Endothelial cell of umbilical vein (primary cell): ENCODE measurements at regions not wholly inside any gene's neighbourhood (a gene's known extent, or its start where the extent isn't known, plus 50 kb on each side); places are given as distances from the start of the nearest gene placed in this dataset.

Source experiments
- BruUV-seq: library from RNA; stranded (reverse); fragments of 400-500 nt; replicated peaks from 2 replicates; lab custom pipeline; 2021; lab: Mats Ljungman, UMichigan
- CTCF ChIA-PET: fragments of 300-600, 350-600 bp; sonication (Branson Sonifier 250); formaldehyde crosslinking; loops from one replicate; lab custom pipeline; 2021; ENCODE audit warnings: antibody characterized with exemption, inconsistent platforms; lab: Charles Lee
- POLR2A ChIA-PET: fragments of 300-600, 350-600 bp; sonication (Branson Sonifier 250); formaldehyde crosslinking; loops from one replicate; lab custom pipeline; 2021; ENCODE audit warnings: antibody characterized with exemption, inconsistent platforms; lab: Charles Lee
- DNase-seq: peaks from one replicate; pipeline ENCODE4 v3.0.0-alpha.2; 2011; ENCODE audit warnings: low read depth, low spot score
- FAIRE-seq: peaks from 2 replicates; lab custom pipeline; 2011; peaks lifted over from hg19 to GRCh38; lab: Jason Lieb, UNC
- H2AFZ ChIP-seq: 2 replicates; pipeline ENCODE4 v1.6.0; 2012; ENCODE audit warnings: low read depth, low read length, control low read depth, inconsistent platforms
- H3K27ac ChIP-seq: 2 replicates; pipeline ENCODE4 v1.5.1; 2011; ENCODE audit warnings: low read depth, mild to moderate bottlenecking, control low read depth, low read length, moderate library complexity; ENCODE audit not compliant: insufficient read depth
- H3K27me3 ChIP-seq, 2 experiments: 2 replicates each; pipeline versions ENCODE4 v1.6.0 to v1.6.1; 2011; ENCODE audit warnings: low read length in 2 of 2, mixed read lengths in 1 of 2; ENCODE audit not compliant: control insufficient read depth in 2 of 2, insufficient read depth in 2 of 2
- H3K36me3 ChIP-seq, 2 experiments: 2 replicates in 1 of 2; 3 replicates in 1 of 2; pipeline ENCODE4 v1.5.1; 2011; ENCODE audit warnings: low read length in 2 of 2, mild to moderate bottlenecking in 1 of 2, moderate library complexity in 1 of 2; ENCODE audit not compliant: control insufficient read depth in 2 of 2, insufficient read depth in 2 of 2; ENCODE audit errors: extremely low read depth in 1 of 2
- H3K4me1 ChIP-seq: 3 replicates; pipeline ENCODE4 v1.5.1; 2011; ENCODE audit warnings: mild to moderate bottlenecking, low read length; ENCODE audit not compliant: control insufficient read depth, insufficient read depth; ENCODE audit errors: extremely low read depth
- H3K4me2 ChIP-seq: 2 replicates; pipeline ENCODE4 v1.6.1; 2011; ENCODE audit warnings: low read length, control low read depth, mixed read lengths; ENCODE audit not compliant: insufficient read depth
- H3K4me3 ChIP-seq, 3 experiments: fragments of 200-600 bp in 1 of 3; sonication (generic), shearing (Covaris generic) in 1 of 3; replicated peaks in 1 of 3; 2 replicates each; pipeline ENCODE4 v1.5.1; 2011 to 2016; ENCODE audit warnings: control low read depth in 3 of 3, low read length in 3 of 3, mild to moderate bottlenecking in 2 of 3, inconsistent platforms in 1 of 3, low read depth in 1 of 3, moderate library complexity in 1 of 3; ENCODE audit not compliant: insufficient read depth in 1 of 3
- H3K79me2 ChIP-seq: 2 replicates; pipeline ENCODE4 v1.6.0; 2012; ENCODE audit warnings: low read length, inconsistent platforms; ENCODE audit not compliant: control insufficient read depth, insufficient read depth
- H3K9ac ChIP-seq: replicated peaks from 2 replicates; pipeline ENCODE3; 2011; ENCODE audit warnings: low read length, control low read depth; ENCODE audit not compliant: insufficient read depth; ENCODE audit errors: extremely low read depth
- H3K9me1 ChIP-seq: replicated peaks from 3 replicates; pipeline ENCODE4 v1.6.0; 2011; ENCODE audit warnings: mild to moderate bottlenecking, low read length; ENCODE audit not compliant: control insufficient read depth, insufficient read depth; ENCODE audit errors: extremely low read depth
- H3K9me3 ChIP-seq: replicated peaks from 2 replicates; pipeline ENCODE4 v1.5.1; 2012; ENCODE audit warnings: low read length, inconsistent platforms; ENCODE audit not compliant: control insufficient read depth, insufficient read depth
- H4K20me1 ChIP-seq: replicated peaks from 2 replicates; pipeline ENCODE3; 2011; ENCODE audit warnings: mild to moderate bottlenecking, low read length; ENCODE audit not compliant: control insufficient read depth, insufficient read depth; ENCODE audit errors: extremely low read depth
- CTCF ChIP-seq, 2 donors: IDR thresholded peaks; 1 replicate in 1 of 2; 2 replicates in 1 of 2; pipeline ENCODE4 v1.5.1; 2011; ENCODE audit warnings: low read length in 2 of 2, mild to moderate bottlenecking in 2 of 2, moderate library complexity in 2 of 2, control low read depth in 1 of 2, inconsistent platforms in 1 of 2, low read depth in 1 of 2; ENCODE audit not compliant: insufficient read depth in 1 of 2; ENCODE audit errors: extremely low read depth in 1 of 2
- EZH2 ChIP-seq: IDR thresholded peaks from 2 replicates; pipeline ENCODE4 v1.6.1; 2012; ENCODE audit warnings: borderline replicate concordance, low read depth, mild to moderate bottlenecking, moderate library complexity, low read length, inconsistent platforms; ENCODE audit not compliant: severe bottlenecking
- FOS ChIP-seq: IDR thresholded peaks from 2 replicates; pipeline ENCODE4 v1.6.1; 2011; ENCODE audit warnings: mild to moderate bottlenecking, low read length, moderate library complexity, borderline replicate concordance; ENCODE audit not compliant: insufficient read depth
- GATA2 ChIP-seq: IDR thresholded peaks from 2 replicates; pipeline ENCODE4 v1.7.0; 2011; ENCODE audit warnings: low read depth, mild to moderate bottlenecking, moderate library complexity, mixed read lengths, low read length; ENCODE audit not compliant: insufficient read length, insufficient read depth
- JUN ChIP-seq: IDR thresholded peaks from 2 replicates; pipeline ENCODE4 v1.6.1; 2011; ENCODE audit warnings: borderline replicate concordance, low read depth; ENCODE audit not compliant: insufficient read length, insufficient read depth
- MAX ChIP-seq: IDR thresholded peaks from 2 replicates; pipeline ENCODE4 v1.6.1; 2011; ENCODE audit not compliant: insufficient read depth, insufficient read length
- MYC ChIP-seq: IDR thresholded peaks from one replicate; pipeline ENCODE4 v1.6.1; 2011; ENCODE audit warnings: mild to moderate bottlenecking, low read depth, low read length
- POLR2A ChIP-seq: IDR thresholded peaks from 2 replicates; pipeline ENCODE4 v1.6.1; 2012; ENCODE audit warnings: low read depth, mild to moderate bottlenecking, control low read depth, low read length
- POLR2AphosphoS5 ChIP-seq: IDR thresholded peaks from 2 replicates; pipeline ENCODE4 v1.6.1; 2012; ENCODE audit warnings: low read depth, mild to moderate bottlenecking, control low read depth, low read length, moderate library complexity; ENCODE audit not compliant: insufficient read depth
- dilution Hi-C: fragments of 300-500 bp; cut with MboI; formaldehyde crosslinking; loops from one replicate; pipeline ENCODE4 v1.15.0; 2019; ENCODE audit warnings: low sequenced_read_pairs; ENCODE audit not compliant: extremely low pct_ligation_motif_present
- intact Hi-C: fragments of 100-400 bp; cut with micrococcal nuclease; formaldehyde crosslinking; loops from one replicate; pipeline ENCODE4 v1.10.0; 2022

- Histone ChIP-seq H3K9ac (no peak overlapping the region), H2AFZ (no peak overlapping the region), H3K9me3 (no peaks in the 10 kb centered on the region), H4K20me1 (no peaks in the 10 kb centered on the region), H3K4me1 (no peaks in the 10 kb centered on the region), H3K27ac (no peak overlapping the region), H3K36me3 (no peaks in the 10 kb centered on the region), H3K27me3 (no peaks in the 10 kb centered on the region), H3K79me2 (no peaks in the 10 kb centered on the region), H3K4me3 (no peak overlapping the region), H3K9me1 (no peaks in the 10 kb centered on the region), H3K4me2 (no peak overlapping the region)
- dilution Hi-C loops: no loop called here
- no peak for TF ChIP-seq EZH2
- TF ChIP-seq GATA2: no peak
- TF ChIP-seq MAX: no peak
- TF ChIP-seq POLR2A: no peak
- TF ChIP-seq FOS: no peak
- TF ChIP-seq POLR2AphosphoS5: no peak
- no peak for TF ChIP-seq CTCF (IDR thresholded peaks at IDR 0.05; ENCODE audit: extremely low read depth in 1 of 2, insufficient read depth in 1 of 2, low read depth in 1 of 2, low read length in 2 of 2)
- no peak for TF ChIP-seq JUN
- TF ChIP-seq MYC: no peak
- FAIRE-seq (no peak), DNase-seq (no peak)
- CTCF ChIA-PET: no interaction called here
- no TSS peak for BruUV-seq
- POLR2A ChIA-PET: no interaction called here
- intact Hi-C loops: loop anchor here (5.0 kb wide), 1 partner anchor 1402 kb away; no protein-coding TSS in a partner anchor
Measured at GRCh38 chr13:111469916-111470506, 149.6 kb downstream of the TEX29 start.
